Left ventricle myocardium superior (tissue), 1 donor: ENCODE measurements at regions not wholly inside any gene's neighbourhood (a gene's known extent, or its start where the extent isn't known, plus 50 kb on each side); places are given as distances from the start of the nearest gene placed in this dataset.

Experiments used
- ATAC-seq: fragments of 200-7000 bp; cut with Tn5 transposase; one replicate; pipeline ENCODE4 v1.9.1; 2020; ENCODE audit warnings: mild to moderate bottlenecking, moderate library complexity
- DNase-seq: peaks from one replicate; pipeline ENCODE4 v3.0.0-alpha.2; 2020
- intact Hi-C: fragments of 100-400 bp; cut with micrococcal nuclease; formaldehyde crosslinking; loops from one replicate; pipeline ENCODE4 v1.11.0; 2022
- donor health status: DM: no; HTN: yes; CAD: no; lungs with severe emphysema.

DNA sequence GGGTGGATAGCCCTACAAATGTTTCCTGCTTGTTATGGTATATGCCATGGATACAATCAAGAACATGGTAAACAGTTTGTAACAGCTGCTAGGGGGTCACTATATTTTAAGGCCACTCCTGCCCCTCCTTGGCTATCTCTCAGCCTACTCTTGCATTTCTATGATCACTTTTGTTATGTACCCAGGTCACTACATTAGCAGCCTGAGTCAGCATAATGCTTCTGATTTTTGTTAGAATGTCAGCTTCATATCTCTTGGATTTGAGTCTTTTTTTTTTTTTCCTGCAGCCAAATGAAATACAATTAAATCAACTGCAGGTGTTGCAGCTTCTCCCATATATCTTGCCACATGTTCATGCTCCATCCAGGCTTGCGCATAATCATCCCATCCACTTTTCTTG lies 629.7 kb upstream of the GRAMD2B start:
- ATAC-seq (no peak), DNase-seq (no peak)
- intact Hi-C loops = no loop called here

DNA sequence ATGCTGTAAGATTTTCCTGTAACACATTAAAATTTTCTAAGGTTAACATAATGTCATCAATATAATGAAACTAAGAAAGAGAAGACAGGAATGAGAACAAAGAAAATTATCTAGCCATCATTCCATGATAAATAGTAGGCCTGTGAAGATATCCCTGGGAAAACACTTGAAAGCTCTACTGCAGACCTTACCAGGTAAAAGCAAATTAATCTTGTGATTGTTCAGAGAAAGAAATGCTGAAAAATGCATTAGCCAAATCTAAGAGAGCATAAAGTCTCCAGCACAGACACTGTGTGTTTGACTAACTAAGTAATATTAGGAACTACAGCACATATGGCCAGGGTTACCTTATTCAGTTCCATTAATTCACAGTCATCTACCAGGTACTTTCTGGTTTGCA lies 628.3 kb upstream of the GRAMD2B start:
- intact Hi-C loops = no loop called here
- no peak for ATAC-seq
- no peak for DNase-seq

DNA sequence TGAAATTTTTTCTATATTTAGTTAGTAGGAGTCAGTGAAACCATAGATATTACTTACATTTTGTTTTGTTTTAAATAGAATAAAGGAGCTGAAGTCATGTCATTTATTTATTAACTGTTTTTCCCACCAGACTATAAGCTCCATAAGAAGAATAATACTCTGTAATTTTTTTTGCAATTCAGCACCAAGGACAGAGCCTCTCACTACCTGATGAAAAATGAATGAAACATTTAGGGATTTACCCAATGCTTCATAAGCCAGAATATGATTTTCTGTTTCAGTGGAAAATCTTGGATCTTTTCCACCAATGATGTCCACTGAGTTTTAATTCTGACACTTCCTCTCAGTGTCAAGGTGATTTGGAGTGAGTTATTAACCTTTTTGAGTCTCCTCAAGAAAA lies 624.9 kb upstream of the GRAMD2B start:
- DNase-seq (no peak), ATAC-seq (no peak)
- intact Hi-C loops = no loop called here

DNA sequence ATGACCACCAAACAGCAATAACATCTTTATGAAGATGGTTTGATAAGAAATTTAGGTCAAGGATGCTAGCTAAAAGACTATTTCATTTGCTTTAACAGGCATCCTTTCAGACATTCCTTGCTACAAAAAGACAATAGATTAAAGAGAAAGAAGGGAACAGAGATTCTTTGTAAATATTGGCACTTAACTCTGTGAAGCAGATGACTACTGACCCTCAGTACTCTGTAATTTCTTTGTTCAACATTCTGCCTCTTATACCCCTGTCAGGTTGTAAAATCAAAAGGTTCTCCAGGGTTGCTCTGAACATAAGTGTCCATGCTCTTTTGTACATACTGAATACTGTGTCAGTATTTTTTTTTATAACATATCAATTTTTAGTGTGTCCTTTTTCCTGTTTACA lies 610.6 kb upstream of the GRAMD2B start:
- intact Hi-C loops = no loop called here
- no peak for ATAC-seq

DNA sequence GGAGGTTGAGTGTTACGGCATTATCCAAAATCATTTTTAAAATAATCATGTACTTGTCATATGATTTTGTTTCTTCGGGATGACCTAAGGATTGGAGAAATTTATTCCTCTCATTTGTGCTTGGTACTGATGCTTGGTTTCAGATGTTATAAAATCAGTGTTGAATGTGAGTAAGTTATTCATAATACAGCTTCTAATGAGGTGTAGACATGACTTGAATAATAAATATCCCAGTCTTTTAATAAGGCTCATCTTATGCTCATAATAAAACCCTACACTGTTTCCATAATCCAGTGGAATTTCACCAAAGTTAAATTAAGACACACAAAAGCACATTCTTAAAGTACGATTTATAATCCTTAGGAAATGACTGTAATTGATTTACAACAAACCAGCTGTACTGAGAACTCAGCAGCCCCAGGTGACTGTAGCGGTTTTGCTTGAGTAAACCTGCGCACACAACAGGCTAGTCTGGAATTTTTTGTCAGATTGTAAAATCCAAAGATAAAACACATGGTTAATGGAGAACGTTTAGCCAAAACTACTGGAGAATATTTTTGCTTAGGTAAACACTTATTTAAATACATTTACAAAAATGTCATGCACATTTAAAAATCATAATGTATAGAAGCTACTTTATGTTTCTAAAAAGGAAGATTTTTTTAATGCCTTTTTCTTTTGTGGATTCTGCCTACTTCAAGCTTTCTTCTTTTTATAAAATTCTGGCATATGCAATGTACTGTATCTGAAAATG lies 609.8 kb upstream of the GRAMD2B start:
- intact Hi-C loops = no loop called here
- ATAC-seq = no peak
- DNase-seq = no peak

More for the DNA sequence above, 610.6 kb upstream of the GRAMD2B start:
- no peak for DNase-seq

DNA sequence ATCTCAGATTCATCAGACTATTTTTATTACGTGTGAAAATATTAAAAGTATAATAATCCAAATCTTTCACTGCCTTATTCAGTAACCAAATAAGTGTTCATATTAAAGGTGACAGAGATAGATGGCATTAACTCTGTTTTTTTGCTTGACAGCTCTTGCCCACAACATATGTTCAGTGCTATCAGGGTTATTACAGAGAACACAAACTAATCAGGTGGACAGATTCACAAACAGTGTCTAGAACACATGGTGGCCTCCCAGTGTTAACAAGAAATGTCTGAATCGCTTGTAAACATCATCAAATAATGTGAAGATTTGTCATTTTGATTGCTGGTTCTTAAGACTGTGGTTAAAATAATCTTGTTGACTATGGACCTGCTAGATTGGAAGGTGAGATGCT lies 609.1 kb upstream of the GRAMD2B start:
- DNase-seq (no peak), ATAC-seq (no peak)
- intact Hi-C loops = no loop called here

DNA sequence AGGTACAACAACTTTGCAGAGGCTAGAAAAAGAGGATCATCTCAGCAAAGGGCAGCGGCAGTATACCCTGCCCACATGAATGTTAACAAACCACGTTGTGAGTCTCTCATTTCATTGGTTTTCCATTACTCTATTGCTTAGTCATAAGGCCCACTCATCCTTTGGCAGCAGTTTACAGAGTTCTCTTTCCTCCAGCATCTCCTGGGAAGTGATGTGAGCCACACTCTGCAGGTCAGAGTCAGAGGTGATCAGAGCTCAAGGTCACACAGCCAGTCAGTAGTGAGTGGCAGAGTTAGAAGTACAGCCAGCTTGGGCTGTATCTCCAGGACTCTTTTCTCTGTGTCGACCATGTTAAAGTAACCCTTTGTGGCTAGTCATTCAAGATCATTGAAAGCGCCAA lies 599.6 kb upstream of the GRAMD2B start:
- DNase-seq (no peak), ATAC-seq (no peak)
- intact Hi-C loops = no loop called here

DNA sequence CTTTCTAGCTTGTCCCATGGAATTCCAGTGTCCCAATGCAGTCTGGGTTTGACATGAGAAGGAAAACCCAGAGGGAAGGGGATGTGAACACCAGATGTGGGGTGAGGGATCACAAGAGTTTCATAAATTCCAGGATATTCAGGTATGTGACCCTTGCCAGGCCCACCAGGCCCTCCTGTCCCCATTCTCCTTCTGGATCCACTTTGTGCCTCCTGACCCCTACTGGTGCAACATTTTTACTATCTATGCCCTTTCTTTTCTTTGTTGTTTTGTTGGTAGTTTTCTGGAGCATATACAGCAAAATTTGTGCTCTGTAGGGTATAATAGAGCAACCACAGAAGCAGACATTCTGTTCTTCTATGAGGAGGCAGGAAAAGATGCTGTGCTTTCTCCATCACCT lies 597.0 kb upstream of the GRAMD2B start:
- intact Hi-C loops = no loop called here
- ATAC-seq = no peak
- DNase-seq = no peak

DNA sequence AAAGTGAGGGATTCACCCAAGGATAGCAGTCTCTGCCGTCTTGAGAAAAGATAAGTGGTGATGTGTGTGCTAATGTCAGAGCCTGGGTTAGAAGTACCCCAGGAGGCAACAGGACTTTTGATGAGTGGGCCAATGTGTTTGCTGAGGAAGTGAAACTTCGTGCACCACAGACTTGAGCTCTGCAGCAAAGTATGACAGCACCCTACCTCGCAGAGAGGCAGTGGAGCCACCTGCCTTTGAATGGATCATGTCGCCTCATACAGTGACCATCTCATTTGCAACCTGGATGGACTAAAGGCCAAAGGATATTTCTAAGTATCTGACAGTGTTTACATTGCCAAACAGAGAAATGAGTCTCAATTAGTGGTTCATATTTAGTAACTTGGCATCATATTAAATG lies 593.9 kb upstream of the GRAMD2B start:
- ATAC-seq (no peak), DNase-seq (no peak)
- intact Hi-C loops = no loop called here

DNA sequence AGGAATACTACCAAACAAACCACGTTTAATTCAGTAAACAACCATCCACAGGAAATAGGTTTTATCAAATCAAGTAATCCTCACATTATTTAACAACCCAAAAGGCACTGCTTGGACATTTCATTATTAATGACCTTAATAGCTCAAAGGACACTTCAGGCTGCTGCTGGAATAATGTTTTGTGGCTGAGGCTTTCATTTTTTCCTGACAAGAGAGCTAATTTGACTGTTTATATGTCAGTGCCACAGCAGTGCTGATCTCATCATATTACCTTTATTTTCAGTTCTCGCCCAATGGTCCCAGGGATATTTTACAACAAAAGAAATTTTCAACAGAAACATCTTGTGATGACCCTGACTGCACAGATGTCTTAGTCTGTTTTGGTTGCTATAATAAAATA lies 589.8 kb upstream of the GRAMD2B start:
- intact Hi-C loops = no loop called here
- DNase-seq = no peak
- no peak for ATAC-seq

DNA sequence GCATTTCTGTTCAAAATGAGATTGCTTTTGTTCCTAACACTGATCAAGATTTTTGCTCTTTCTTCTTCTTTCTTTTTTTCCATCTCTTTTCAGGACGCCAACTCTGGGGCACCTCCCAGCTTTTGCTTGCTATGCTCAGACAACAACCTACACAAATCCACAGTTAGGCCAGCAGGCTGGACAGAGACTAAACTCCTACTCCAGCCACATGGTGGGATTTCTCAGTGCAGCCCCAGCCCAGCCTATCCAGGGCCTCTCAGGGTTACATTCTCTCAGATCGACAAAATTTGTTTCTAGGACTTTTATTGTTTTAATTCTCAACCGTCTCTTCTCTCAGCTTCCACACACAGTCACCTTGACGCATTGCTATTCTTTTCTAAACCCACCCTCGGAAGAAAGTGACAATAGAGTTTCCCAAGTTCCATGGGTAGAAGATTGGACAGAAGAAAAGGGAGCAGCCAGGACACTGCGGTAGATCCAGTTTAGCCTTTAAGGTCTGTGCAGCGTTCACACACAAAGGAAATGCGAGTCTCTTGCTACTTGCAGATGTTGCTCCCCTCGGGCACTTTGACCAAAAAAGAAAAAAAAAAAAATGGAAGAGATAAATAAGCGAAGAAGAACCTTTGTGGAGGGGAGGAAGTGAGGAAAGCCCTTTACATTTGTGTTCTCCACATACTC lies 588.6 kb upstream of the GRAMD2B start:
- ATAC-seq = no peak
- intact Hi-C loops = no loop called here
- DNase-seq = no peak

DNA sequence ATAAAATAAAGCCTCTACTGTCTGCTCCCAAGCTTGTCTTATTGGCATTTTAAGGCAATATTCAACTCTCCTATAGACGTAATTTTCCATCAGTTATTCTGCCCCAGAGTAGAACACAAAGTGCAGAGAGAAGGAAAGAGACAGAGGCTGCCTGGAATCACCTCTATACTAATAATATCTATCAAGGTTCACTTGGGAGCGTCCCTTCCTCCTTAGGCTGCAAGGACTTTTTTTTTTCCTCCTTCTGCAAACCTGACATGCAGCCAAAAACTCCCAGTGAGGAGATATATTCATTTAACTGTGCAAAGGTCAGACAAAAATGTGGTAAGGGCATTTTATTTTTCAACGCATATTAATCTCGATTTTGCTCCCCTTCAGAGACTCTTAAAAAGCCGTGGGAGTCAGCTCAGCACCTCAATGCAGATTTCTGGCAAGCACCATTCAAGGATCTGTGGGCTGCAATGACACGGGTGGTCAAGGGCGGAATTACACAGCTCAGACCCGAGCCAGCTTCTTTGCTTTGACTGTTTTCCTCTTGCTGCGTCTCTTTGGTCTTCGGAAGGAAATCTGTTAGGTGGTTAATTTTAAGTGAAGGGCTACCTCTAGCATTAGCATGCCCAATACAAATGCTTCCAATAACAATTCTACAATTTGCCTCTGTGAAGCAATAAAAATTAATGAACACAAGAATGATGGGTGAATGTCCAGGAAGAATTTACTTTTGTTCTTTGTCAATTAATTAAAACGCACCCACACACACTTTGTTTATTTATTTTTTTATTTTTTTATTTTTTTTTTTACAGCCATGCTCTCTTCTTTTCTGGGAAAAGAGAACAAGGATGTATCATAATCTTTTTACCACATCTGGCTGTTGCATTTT lies 587.7 kb upstream of the GRAMD2B start:
- ATAC-seq (peak; percentile 76), DNase-seq (peak; percentile 33)
- intact Hi-C loops = no loop called here

DNA sequence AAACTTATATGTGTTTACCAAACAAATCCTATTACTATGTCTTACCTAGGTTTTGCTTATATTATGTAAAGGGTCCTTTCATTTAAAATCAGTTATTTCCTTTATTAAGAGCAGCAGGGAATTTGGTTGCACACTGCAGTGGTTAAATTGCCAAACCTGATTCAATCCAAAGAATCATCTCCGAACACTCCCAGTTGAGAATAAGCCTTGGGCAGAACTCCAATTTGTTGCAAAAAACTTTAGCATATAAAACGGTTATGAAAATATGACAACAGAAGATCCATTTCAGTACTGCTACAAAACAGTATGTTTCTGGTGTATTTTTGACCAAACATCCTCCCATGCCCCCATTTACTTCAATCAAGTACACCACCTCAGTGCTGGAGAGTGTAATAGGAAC lies 587.0 kb upstream of the GRAMD2B start:
- DNase-seq (no peak), ATAC-seq (no peak)
- intact Hi-C loops = no loop called here

DNA sequence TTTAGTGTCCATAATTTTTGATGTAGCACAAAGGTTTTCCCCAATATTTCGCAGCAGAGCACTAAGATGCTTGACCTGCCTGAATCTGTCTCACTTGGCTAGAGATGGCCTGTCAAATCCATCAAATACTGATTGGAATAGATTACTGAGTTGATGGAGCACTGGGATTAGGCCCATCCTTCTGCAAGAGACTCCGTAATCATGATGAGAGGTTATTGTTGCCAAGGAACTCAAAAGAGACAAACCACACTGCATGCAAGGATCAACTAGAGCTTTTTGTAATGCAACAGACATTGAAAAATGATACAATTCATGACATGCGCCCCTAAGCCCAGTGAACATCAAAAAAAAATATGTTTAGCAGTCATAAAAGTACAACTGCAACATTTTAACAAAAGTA lies 585.3 kb upstream of the GRAMD2B start:
- intact Hi-C loops = no loop called here
- ATAC-seq = no peak

DNA sequence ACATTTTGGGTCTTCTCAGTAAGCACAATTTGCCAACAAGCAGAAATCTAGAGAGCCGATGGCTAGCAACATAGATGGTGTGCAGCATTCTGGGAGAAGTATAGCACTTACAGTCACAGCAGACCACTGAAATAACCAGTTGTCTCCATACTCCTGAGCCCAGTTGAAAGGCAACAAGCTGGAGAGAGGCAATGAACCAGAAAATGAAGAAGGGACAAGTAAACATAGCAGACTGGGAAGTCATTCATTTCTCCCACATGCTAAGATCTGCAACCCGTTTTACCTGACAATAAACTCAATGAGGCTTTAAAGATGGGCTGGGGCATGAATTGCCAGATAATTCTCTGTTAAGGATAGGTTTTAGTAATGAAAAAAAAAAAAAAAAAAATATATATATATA lies 575.6 kb upstream of the GRAMD2B start:
- ATAC-seq (no peak), DNase-seq (no peak)
- intact Hi-C loops = no loop called here

More for the DNA sequence above, 585.3 kb upstream of the GRAMD2B start:
- no peak for DNase-seq

DNA sequence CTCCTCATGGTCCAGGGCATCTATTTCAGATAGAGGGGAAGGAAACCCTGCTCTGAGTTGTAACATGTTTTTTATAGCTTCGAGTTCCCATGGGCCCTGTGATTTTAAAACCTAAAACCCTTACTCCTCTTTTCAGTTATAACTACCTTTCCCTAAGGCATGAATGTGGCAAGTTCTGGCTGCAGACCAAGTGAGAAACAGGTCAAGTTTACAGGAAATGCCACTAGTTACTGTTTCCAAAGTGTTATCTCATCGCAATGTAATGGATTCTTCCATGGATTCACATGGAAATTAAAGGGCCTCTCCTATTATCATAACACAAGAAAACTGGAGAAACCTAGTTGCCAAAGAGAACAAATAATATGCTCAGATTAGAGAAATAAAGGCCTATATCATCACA lies 574.5 kb upstream of the GRAMD2B start:
- intact Hi-C loops = no loop called here
- ATAC-seq (no peak), DNase-seq (no peak)

DNA sequence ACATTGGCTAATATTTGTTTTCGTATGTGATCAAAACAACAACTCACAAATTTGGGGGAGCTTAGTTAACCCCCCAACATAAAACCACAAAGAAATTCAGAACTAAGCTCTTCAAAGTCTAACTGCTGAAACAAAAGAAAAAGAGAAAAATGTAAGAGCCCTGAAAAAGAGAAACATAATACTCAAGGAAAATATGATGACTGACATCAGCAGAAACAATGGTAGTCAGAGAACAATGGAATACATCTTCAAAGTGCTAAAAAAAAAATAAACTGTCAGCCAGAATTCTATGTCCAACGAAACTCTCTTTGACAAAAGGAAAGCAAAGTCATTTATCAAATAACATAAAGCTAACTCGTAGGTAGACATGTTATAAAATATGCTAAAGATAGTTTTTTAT lies 566.3 kb upstream of the GRAMD2B start:
- intact Hi-C loops = no loop called here
- no peak for DNase-seq
- ATAC-seq = no peak

DNA sequence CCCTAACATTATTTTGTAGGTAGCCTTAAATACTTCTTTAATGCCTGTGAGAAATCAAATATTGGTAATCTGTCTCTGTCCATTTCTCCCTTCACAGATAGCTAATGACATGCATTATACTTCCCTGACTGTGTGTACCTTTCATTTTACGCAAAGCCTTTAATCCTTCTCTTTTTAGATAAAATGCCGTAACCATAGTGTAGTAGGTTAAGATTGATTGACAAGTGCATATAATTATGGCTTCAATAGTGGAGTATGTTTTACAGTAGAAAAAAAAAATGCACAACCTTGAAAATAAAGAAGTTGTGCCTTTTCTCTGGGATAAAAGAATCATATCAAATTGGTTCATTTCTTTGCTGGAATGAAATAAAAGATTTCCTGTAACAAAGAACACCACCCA lies 559.6 kb upstream of the GRAMD2B start:
- DNase-seq (no peak), ATAC-seq (no peak)
- intact Hi-C loops = no loop called here

DNA sequence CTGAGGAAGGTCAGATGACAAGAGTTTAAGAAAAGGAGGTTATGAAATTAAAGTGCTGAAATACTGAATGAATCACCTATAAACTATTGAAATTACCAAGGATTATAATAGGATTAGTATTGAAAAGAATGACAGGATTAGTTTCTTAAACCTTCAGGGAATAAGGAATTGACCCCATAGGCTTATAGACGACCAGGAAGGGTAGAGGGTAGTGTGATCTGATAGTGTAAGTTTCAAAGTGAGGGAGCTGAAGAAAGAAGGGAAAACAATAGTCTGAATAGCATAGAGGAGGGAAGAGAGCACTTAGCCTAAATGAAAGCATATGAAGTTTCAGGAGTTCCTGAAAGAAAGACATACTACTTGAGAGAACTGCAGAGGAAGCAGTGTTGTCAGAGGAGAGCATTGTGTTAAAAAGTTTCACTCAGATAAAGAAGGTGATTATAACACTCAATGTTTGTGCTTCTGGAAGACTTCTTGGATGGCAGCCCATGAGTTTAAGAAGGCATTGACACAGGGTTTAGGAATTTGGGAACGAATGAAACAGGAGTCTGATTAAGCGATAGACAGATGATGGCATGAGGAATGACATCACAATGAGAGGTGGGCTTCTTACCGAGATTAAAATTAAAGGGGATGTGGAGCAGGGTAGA lies 557.9 kb upstream of the GRAMD2B start:
- ATAC-seq = no peak
- DNase-seq = no peak
- intact Hi-C loops = no loop called here

DNA sequence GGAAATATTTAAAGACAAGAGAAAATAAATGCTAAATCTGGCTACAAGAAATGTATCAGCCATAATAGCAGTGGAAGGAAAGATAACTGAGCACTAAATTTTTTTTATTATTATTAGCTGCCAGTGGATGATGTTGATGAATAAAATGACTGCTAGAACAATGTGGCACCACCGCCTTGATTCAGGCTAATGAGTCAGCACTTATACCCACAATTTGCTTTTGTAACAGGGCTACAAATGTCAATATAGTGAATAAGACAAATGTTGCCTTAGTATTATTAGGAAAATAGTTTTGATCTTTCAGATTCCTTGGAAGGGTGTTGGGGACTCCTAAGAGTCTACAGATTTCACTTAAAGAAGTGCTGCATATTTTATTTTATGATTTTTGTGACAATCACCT lies 555.2 kb upstream of the GRAMD2B start:
- intact Hi-C loops = no loop called here
- ATAC-seq (no peak), DNase-seq (no peak)
